GM10248 (cell line): ENCODE measurements at regions not wholly inside any gene's neighbourhood (a gene's known extent, or its start where the extent isn't known, plus 50 kb on each side); places are given as distances from the start of the nearest gene placed in this dataset.

Source experiments
- CTCF ChIA-PET: fragments of 300-600 bp; sonication (Branson Sonifier 250); formaldehyde crosslinking; extraction: SDS; loops from one replicate; lab custom pipeline; 2021; ENCODE audit warnings: antibody characterized with exemption; lab: Yijun Ruan, JAX
- POLR2A ChIA-PET: fragments of 350-650 bp; sonication (Branson Sonifier 250); formaldehyde crosslinking; extraction: SDS; loops from one replicate; lab custom pipeline; 2020; ENCODE audit warnings: antibody characterized with exemption; lab: Yijun Ruan, JAX
- DNase-seq: peaks from one replicate; pipeline ENCODE4 v3.0.0; 2012; ENCODE audit errors: extremely low spot score
- TF ChIP-seq, protein P1 (sequence below): IDR thresholded peaks from 2 replicates; pipeline ENCODE4 v1.5.1; 2012; ENCODE audit warnings: mild to moderate bottlenecking, low read depth; ENCODE audit errors: extremely low read depth, missing control alignments, control extremely low read depth

GRCh38 chr12:5308216-5308615, 123.7 kb upstream of the NTF3 start:
- POLR2A ChIA-PET, result no interaction called here
- TF ChIP-seq, protein P1, sequence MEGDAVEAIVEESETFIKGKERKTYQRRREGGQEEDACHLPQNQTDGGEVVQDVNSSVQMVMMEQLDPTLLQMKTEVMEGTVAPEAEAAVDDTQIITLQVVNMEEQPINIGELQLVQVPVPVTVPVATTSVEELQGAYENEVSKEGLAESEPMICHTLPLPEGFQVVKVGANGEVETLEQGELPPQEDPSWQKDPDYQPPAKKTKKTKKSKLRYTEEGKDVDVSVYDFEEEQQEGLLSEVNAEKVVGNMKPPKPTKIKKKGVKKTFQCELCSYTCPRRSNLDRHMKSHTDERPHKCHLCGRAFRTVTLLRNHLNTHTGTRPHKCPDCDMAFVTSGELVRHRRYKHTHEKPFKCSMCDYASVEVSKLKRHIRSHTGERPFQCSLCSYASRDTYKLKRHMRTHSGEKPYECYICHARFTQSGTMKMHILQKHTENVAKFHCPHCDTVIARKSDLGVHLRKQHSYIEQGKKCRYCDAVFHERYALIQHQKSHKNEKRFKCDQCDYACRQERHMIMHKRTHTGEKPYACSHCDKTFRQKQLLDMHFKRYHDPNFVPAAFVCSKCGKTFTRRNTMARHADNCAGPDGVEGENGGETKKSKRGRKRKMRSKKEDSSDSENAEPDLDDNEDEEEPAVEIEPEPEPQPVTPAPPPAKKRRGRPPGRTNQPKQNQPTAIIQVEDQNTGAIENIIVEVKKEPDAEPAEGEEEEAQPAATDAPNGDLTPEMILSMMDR, result no peak
- DNase-seq, result no peak
- CTCF ChIA-PET, result no interaction called here

DNA sequence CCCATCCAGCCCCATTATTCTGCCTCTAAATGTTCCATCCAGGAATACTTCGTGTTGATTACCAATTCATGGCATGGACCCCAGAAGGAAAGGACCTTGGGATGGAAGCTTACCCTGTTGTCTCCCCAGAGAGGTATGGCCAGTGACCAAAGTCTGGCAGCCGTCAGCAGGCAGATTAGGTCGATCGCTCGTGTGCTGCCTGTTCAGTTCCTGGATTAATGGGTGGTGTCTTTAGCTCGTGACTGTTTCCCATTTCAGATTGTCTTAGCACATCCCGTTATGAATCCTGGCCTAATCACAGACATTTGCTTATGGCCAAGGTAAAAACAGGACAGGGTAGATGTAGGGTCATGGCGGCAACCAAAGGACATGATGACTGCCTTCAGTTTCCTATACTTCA, 122.9 kb upstream of the NTF3 start:
- CTCF ChIA-PET, result no interaction called here
- no peak for DNase-seq
- TF ChIP-seq, protein P1, result no peak
- POLR2A ChIA-PET, result no interaction called here

- ChIA-PET POLR2A (no interaction called here), CTCF (no interaction called here)
- no peak for DNase-seq
- TF ChIP-seq, protein P1, result no peak
These were observed 122.3 kb upstream of the NTF3 start for GRCh38 chr12:5309654-5310053.

DNA sequence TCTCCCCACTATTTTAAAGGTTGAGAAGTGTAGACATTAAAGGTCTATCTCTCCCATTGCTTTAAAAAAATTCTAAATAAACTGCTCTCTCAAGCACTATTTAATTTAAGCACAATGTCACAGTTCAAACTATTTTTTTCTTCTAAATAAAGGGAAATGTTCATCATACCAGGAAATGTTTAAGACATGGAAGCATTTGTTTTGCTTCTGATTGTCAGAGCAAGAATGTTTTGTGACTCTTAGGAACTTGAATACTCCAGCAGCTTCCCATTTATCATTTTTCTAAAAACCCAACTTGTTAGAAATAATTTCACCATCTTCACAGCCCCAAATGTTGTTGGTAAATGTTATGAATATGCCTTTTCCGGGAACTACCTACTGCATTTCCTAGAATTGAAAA, 121.8 kb upstream of the NTF3 start:
- no peak for DNase-seq
- TF ChIP-seq, protein P1, result no peak
- POLR2A ChIA-PET, result no interaction called here
- CTCF ChIA-PET, result no interaction called here

DNA sequence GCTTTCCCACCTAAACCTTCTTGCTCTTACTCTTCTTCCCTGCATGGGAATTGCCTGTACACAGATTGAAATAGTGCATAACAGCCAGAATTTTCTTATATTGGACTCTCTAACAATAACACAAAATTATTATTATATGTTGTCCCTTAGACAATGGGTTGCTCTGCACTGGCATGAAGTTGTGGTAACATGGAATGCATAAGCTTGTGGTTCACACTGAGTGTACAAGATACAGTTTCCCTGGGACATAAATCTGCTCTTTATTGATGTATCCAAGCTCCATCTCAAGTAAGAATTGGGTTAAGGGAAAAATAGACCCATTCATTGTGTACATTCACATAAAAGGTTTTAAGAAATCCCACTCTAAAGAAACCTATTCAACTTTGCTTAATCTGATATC, 114.4 kb upstream of the NTF3 start:
- no peak for DNase-seq
- ChIA-PET CTCF (interaction anchor here (1.1 kb wide), 1 partner anchor 72 kb away, joined by 3 read pairs; no protein-coding TSS in a partner anchor), POLR2A (no interaction called here)
- TF ChIP-seq, protein P1, result no peak

DNA sequence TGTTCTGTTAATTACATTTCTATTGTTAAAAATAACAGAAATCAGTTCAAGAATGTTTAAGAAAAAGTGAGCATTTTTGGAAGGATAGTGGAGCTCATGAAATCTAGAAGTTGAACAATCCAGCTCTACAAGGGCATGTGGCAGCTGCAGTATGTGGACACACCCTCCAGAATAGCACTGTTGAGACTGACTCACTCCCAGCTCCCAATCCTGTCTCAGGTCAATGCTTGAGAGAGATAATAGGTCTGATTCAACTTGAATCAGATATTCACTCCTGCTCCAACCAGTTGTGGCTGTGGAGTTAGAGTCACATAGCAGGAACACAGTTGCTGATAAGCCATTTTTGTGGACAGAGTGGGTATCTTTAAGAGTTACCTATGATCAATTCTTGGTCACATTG, 113.0 kb upstream of the NTF3 start:
- ChIA-PET POLR2A (no interaction called here), CTCF (no interaction called here)
- TF ChIP-seq, protein P1, result no peak
- no peak for DNase-seq
